ENCODE measurements at regions not wholly inside any gene's neighbourhood (a gene's known extent, or its start where the extent isn't known, plus 50 kb on each side); places are given as distances from the start of the nearest gene placed in this dataset.

- TF ChIP-seq CTCF (IDR thresholded peaks at IDR 0.05): no peak
- TF ChIP-seq POLR2A (IDR thresholded peaks at IDR 0.05): no peak
- TF ChIP-seq EP300 (IDR thresholded peaks at IDR 0.05): no peak
- TF ChIP-seq POLR2AphosphoS5 (IDR thresholded peaks at IDR 0.05): no peak
Measured at GRCh38 chr1:192896376-192896775, 87.5 kb downstream of the RGS2 start.

Data from sigmoid colon (tissue), 4 donors.